Fibroblast of lung (primary cell): ENCODE measurements at regions not wholly inside any gene's neighbourhood (a gene's known extent, or its start where the extent isn't known, plus 50 kb on each side); places are given as distances from the start of the nearest gene placed in this dataset.

ENCODE experiments used
- DNase-seq, 2 donors: peaks; one replicate each; pipeline versions ENCODE4 v3.0.0 to v3.0.0-alpha.2; 2010; ENCODE audit warnings: low read depth in 2 of 2
- H2AFZ ChIP-seq: 2 replicates; pipeline ENCODE4 v1.5.1; 2012; ENCODE audit warnings: low read length, control low read depth, inconsistent platforms
- H3K27ac ChIP-seq: 2 replicates; pipeline ENCODE4 v1.5.1; 2011; ENCODE audit warnings: low read length, control low read depth; ENCODE audit not compliant: insufficient read depth
- H3K27me3 ChIP-seq: 2 replicates; pipeline ENCODE4 v1.5.1; 2011; ENCODE audit warnings: mild to moderate bottlenecking, low read length; ENCODE audit not compliant: control insufficient read depth, insufficient read depth
- H3K36me3 ChIP-seq: 2 replicates; pipeline ENCODE4 v1.5.1; 2011; ENCODE audit warnings: low read length; ENCODE audit not compliant: control insufficient read depth, insufficient read depth
- H3K4me1 ChIP-seq: 2 replicates; pipeline ENCODE4 v1.5.1; 2011; ENCODE audit warnings: low read length; ENCODE audit not compliant: control insufficient read depth, insufficient read depth; ENCODE audit errors: extremely low read depth
- H3K4me2 ChIP-seq: 2 replicates; pipeline ENCODE4 v1.5.1; 2011; ENCODE audit warnings: low read length, control low read depth; ENCODE audit not compliant: insufficient read depth; ENCODE audit errors: extremely low read depth
- H3K4me3 ChIP-seq, 4 experiments: fragments of 200-600 bp in 1 of 4; sonication (generic) in 1 of 4; replicated peaks in 1 of 4; 2 replicates each; pipeline ENCODE4 v1.5.1; 2011 to 2016; ENCODE audit warnings: low read length in 4 of 4, low read depth in 3 of 4, mild to moderate bottlenecking in 3 of 4, control low read depth in 2 of 4, inconsistent platforms in 1 of 4, mixed read lengths in 1 of 4; ENCODE audit not compliant: insufficient read depth in 1 of 4; ENCODE audit errors: control extremely low read depth in 1 of 4
- H3K79me2 ChIP-seq: 2 replicates; pipeline ENCODE4 v1.5.1; 2012; ENCODE audit warnings: mild to moderate bottlenecking, low read length, inconsistent platforms; ENCODE audit not compliant: control insufficient read depth, insufficient read depth
- H3K9ac ChIP-seq: 2 replicates; pipeline ENCODE4 v1.5.1; 2011; ENCODE audit warnings: mild to moderate bottlenecking, low read length, control low read depth; ENCODE audit not compliant: insufficient read depth
- H3K9me3 ChIP-seq: 2 replicates; pipeline ENCODE4 v1.5.1; 2012; ENCODE audit warnings: low read depth, low read length; ENCODE audit not compliant: control insufficient read depth, insufficient read depth
- H4K20me1 ChIP-seq: 2 replicates; pipeline ENCODE4 v1.5.1; 2011; ENCODE audit warnings: low read length; ENCODE audit not compliant: control insufficient read depth, insufficient read depth; ENCODE audit errors: extremely low read depth
- CTCF ChIP-seq, 2 donors: IDR thresholded peaks in 1 of 2; conservative IDR thresholded peaks in 1 of 2; 1 replicate in 1 of 2; 2 replicates in 1 of 2; pipeline ENCODE4 v1.5.1; 2011 to 2012; ENCODE audit warnings: low read length in 2 of 2, control low read depth in 1 of 2, inconsistent platforms in 1 of 2, low read depth in 1 of 2, mild to moderate bottlenecking in 1 of 2
- EZH2 ChIP-seq: IDR thresholded peaks from 2 replicates; pipeline ENCODE4 v1.5.1; 2012; ENCODE audit warnings: low read length, control low read depth, mild to moderate bottlenecking; ENCODE audit errors: missing control alignments

GRCh38 chrX:10761447-10761846 lies 141.1 kb upstream of the MID1 start:
- Histone ChIP-seq H3K27me3 (no peaks in the 10 kb centered on the region), H2AFZ (no peak overlapping the region), H3K9me3 (no peaks in the 10 kb centered on the region), H3K79me2 (no peaks in the 10 kb centered on the region), H3K4me1 (peaks cover 3% of the 10 kb centered on the region), H4K20me1 (no peaks in the 10 kb centered on the region), H3K4me3 (no peak overlapping the region), H3K4me2 (no peak overlapping the region), H3K9ac (no peak overlapping the region), H3K36me3 (no peaks in the 10 kb centered on the region), H3K27ac (no peak overlapping the region)
- no peak for DNase-seq
- no peak for TF ChIP-seq EZH2
- no peak for TF ChIP-seq CTCF (conservative IDR thresholded peaks at IDR 0.05 in 1 of 2, IDR thresholded peaks at IDR 0.05 in 1 of 2; ENCODE audit: low read depth in 1 of 2, low read length in 2 of 2)

GRCh38 chrX:10769195-10769594 lies 148.8 kb upstream of the MID1 start:
- H3K36me3 ChIP-seq, result no peaks in the 10 kb centered on the region
- TF ChIP-seq CTCF (conservative IDR thresholded peaks at IDR 0.05 in 1 of 2, IDR thresholded peaks at IDR 0.05 in 1 of 2; ENCODE audit: low read depth in 1 of 2, low read length in 2 of 2), result peak; percentile 35 to 48
- no peak for TF ChIP-seq EZH2
- no peaks in the 10 kb centered on the region for H3K27me3 ChIP-seq
- no peak overlapping the region for H3K9ac ChIP-seq
- no peaks in the 10 kb centered on the region for H4K20me1 ChIP-seq
- no peaks in the 10 kb centered on the region for H3K79me2 ChIP-seq
- no peaks in the 10 kb centered on the region for H3K4me1 ChIP-seq
- H3K9me3 ChIP-seq, result no peaks in the 10 kb centered on the region
- peak overlapping the region; percentile 18 for H3K27ac ChIP-seq
- DNase-seq, result peak; percentile 36 to 49
- peak overlapping the region in 2 of 4 experiments; percentile 44 to 52 for H3K4me3 ChIP-seq
- peak overlapping the region; percentile 1 for H2AFZ ChIP-seq
- peak overlapping the region; percentile 79 for H3K4me2 ChIP-seq

GRCh38 chrX:10769696-10770619 lies 149.6 kb upstream of the MID1 start:
- Histone ChIP-seq H3K27me3 (no peaks in the 10 kb centered on the region), H3K4me3 (peak overlapping the region in 3 of 4 experiments; percentile 13 to 52 (median 44)), H3K27ac (peak overlapping the region; percentile 18), H4K20me1 (no peaks in the 10 kb centered on the region), H3K9ac (no peak overlapping the region), H3K9me3 (no peaks in the 10 kb centered on the region), H3K4me1 (no peaks in the 10 kb centered on the region), H3K4me2 (peak overlapping the region; percentile 79), H3K36me3 (no peaks in the 10 kb centered on the region), H3K79me2 (no peaks in the 10 kb centered on the region), H2AFZ (peak overlapping the region; percentile 16)
- peak; percentile 49 to 70 for DNase-seq
- no peak for TF ChIP-seq EZH2
- no peak for TF ChIP-seq CTCF (conservative IDR thresholded peaks at IDR 0.05 in 1 of 2, IDR thresholded peaks at IDR 0.05 in 1 of 2; ENCODE audit: low read depth in 1 of 2, low read length in 2 of 2)
